HG03342 (cell line): ENCODE measurements at regions not wholly inside any gene's neighbourhood (a gene's known extent, or its start where the extent isn't known, plus 50 kb on each side); places are given as distances from the start of the nearest gene placed in this dataset.

Experiments
- ATAC-seq: cut with Tn5 transposase; IDR thresholded peaks from one replicate; pipeline ENCODE4 v1.9.1; 2021; ENCODE audit warnings: mild to moderate bottlenecking, moderate library complexity; ENCODE audit not compliant: unreplicated experiment

- ATAC-seq = no peak
Observed at GRCh38 chr6:104239971-104240370, 619.7 kb downstream of the HACE1 start.

GRCh38 chr6:104229057-104229456 is 630.7 kb downstream of the HACE1 start:
- no peak for ATAC-seq

DNA sequence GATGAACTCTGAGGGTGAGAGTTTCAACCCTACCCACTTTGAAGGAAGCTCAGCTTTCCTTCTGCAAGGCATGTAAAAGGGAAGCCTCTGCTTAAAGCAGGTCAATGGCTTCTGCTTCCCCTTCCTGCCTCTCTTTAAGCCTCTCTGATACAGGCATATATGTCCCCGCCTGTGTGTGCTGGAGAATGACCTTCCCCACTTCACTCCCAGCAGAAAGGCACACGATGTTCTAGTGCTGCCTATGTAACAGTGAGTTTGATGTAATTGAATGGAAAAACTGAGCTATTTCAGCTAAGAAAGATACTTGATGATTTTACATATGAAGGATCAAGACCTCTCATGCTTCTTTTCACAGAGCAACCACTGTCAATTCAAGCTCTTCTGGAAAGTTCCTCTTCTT is 632.2 kb downstream of the HACE1 start:
- no peak for ATAC-seq

GRCh38 chr6:104226790-104227446 is 632.8 kb downstream of the HACE1 start:
- no peak for ATAC-seq

GRCh38 chr6:104218116-104218515 is 641.6 kb downstream of the HACE1 start:
- ATAC-seq = no peak

DNA sequence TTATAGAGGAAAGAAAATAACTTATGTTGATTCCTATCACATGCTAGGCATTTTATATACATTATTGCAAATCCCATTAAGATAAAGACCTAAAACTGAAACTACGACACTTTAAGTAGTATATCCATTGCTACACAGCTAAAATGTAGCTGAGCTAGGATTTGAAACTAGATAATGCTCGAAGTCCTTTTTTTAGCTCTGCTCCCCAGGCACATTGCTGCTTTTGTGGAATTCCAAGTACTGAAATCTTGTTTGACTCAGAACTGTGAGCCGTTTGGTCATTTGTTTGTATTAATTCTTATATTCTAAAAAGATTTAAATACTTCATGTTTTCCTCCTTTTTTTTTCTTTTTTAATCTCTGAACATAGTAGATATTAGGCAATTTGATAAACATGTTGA is 644.8 kb downstream of the HACE1 start:
- no peak for ATAC-seq

GRCh38 chr6:104212977-104213668 is 646.6 kb downstream of the HACE1 start:
- no peak for ATAC-seq

DNA sequence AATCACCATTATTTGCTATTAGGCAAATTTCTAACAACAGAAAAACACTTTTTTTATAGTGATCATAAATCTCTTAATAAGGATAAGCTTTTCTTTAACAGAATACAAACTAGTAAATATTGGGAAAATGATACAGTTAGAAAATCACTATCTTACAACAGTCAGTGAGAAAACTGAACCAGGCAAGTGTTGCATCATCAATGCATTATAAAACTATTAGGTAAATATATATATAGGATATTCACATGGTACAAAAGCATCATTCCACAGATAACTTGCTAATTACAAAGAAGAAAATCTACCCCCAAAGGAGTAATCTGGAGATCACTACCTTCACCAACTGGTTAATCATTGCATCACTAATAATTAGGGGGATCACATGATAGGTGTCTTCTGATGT is 652.1 kb downstream of the HACE1 start:
- ATAC-seq = no peak

GRCh38 chr6:104201557-104201956 is 658.2 kb downstream of the HACE1 start:
- ATAC-seq = no peak

GRCh38 chr6:104187616-104188015 is 672.1 kb downstream of the HACE1 start:
- no peak for ATAC-seq

- ATAC-seq = no peak
Observed at GRCh38 chr6:104186831-104187230, 672.9 kb downstream of the HACE1 start.

GRCh38 chr6:104183816-104184435 is 675.8 kb downstream of the HACE1 start:
- no peak for ATAC-seq

DNA sequence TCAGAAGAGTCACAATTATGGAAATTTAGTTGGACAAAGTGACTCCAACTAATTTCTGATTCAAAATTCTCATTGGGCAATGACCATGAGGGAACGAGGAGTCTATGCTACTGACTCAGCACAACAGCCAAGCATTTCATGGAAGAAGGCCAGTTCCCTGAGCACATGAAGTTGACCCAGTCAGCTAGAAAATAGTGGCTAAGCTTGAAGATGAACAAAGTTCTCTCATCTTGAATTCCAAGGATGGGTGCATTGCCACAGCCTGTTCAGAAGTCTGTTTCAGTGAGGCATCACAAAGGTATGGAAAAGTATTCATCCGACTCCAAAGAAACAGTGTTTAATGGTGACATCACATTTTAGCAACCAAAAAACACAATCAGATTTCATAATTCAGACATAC is 676.9 kb downstream of the HACE1 start:
- no peak for ATAC-seq

- ATAC-seq = no peak
Observed at GRCh38 chr6:104173668-104174067, 686.1 kb downstream of the HACE1 start.

DNA sequence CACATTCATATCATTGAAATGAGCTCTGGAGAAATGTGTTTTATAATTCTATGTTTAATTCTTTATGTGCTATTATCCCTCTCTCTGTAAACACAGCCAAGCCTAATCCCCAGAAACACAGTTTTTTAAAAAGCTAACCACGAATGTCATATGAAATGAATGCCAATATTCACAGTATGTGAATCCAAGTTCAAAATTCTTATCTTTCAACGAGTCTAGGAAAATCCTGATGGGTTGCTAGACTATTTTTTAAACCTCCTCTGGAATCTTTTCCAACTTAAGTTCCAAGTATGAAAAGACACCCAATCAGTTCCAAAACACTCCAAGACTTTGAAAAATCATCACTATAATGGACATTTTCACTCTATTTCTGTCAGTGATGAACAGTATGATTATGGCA is 689.3 kb downstream of the HACE1 start:
- ATAC-seq = no peak

DNA sequence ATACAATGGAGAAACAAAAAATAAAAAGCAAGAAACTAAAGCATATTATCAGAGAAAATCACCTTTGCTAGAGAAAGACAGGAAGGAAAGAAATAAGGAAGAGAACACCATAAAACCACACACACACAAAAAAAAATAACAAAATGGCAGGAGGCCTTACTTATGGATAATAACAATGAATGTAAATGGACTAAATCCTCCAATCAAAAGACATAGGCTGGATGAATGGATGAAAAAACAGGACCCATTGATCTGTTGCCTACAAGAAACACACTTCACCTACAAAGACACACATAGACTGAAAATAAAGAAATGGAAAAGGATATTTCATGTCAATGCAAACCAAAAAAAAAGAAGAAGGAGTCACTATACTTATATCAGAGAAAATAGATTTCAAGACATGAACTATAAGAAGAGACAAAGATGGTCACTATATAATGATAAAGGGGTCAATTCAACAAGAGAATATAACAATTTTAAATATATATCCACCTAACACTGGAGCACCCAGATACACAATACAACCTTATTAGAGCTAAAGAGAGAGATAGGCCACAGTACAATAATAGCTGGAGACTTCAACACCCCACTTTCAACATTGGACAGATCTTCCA is 693.6 kb downstream of the HACE1 start:
- no peak for ATAC-seq

DNA sequence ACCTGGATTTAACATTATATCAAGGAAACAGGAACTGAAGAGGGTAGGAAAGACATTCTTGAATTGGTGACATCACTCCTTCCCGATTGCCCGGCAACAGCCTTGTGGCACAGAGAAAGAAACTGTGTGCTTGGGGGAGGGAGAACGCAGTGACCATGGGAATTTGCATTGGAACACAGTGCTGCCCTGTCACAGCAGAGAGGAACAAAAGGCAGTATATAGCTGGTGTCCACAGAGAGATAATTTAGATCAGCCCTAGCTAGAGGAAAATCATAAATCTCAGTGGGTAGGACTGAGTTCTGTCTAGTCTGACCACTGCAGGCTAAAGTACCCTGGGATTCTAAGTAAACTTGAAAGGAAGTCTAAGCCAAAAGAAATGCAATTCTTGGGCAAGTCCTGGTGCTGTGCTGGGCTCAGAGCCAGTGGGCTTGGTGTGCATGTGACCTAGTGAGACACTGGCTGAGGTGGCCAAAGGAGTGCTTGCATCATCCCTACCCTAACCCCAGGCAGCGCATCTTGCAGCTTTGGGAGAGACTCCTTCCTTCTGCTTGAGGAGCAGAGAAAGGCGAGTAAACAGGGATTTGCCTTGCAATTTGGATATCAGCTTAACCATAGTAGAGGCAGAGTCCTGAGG is 697.6 kb downstream of the HACE1 start:
- ATAC-seq = no peak

DNA sequence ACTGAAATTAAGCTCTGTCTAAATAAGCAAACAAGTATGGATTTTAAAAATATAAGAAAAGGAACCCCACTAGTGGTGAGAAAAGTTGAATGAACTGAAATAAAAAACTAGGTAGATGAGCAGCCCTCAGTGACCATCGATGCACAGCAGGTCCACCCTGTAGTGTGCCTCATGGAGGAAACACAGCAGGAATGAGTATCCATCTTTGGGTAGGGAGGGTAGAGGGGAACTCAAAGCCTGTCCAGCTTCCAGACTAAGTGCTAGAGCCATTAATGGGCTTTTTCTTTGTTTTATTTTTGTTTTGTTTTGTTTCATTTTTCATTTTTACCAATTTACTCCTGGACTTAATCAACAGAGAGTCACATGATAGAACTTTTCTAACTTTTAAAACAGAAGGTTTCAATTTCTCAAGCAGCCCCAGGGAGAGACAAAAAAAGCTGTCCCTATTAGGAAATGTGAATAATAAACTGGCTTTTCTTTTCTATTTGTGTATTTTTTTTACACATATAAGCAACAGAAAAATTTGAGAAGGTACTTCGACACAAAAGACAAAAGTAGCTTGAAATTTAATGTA is 700.6 kb downstream of the HACE1 start:
- ATAC-seq = no peak

GRCh38 chr6:104143757-104144156 is 716.0 kb downstream of the HACE1 start:
- no peak for ATAC-seq

DNA sequence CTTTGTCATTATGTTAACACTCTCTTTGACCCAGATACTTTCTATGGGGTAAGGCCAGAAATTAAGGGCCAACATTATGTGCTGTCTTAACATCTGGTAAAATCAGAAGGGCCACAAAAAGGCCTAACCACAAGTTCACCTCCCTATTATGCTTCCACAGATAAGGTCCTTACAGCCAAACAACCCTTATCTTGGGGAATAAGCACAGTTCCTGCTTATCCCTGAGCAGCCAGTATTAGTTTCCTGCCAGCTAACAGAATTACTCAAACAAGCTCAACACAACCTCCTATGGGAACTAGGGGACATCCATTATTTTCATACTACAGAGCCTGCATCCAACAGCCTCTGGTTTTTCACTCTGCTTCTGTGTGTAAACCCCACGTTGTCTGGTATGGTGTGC is 724.8 kb downstream of the HACE1 start:
- no peak for ATAC-seq

DNA sequence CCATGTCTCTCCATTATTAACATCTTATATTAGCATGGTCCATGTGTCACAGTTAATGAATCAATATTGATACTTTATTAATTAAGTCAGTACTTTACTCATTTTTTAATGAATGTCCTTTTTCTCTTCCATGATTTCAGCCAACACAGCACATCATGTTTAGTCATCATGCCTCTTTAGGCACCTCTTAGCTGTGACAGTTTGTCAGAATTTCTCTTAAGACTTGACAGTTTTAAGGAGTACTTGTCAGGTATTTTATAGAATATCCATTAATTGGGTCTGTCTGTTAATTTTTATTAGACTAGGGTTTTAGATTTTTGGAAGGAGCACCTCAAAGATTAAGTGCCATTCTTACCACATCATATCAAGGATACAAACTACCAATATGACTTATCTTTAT is 729.4 kb downstream of the HACE1 start:
- no peak for ATAC-seq
